HG02840 (cell line): ENCODE measurements at regions not wholly inside any gene's neighbourhood (a gene's known extent, or its start where the extent isn't known, plus 50 kb on each side); places are given as distances from the start of the nearest gene placed in this dataset.
"Not testable (repeated sequence)": the region's sequence is repeated elsewhere in the genome, so short reads cannot be mapped to it uniquely, and the experiment has no call there.

Source experiments
- ATAC-seq: cut with Tn5 transposase; IDR thresholded peaks from one replicate; pipeline ENCODE4 v1.9.1; 2021; ENCODE audit warnings: mild to moderate bottlenecking, moderate library complexity, moderate number of reproducible peaks; ENCODE audit not compliant: unreplicated experiment, low FRiP score

GRCh38 chr2:189231719-189232323 is 52.3 kb upstream of the COL5A2 start:
- no peak for ATAC-seq

- ATAC-seq = peak; percentile 83
These were observed 53.3 kb upstream of the COL5A2 start for GRCh38 chr2:189232759-189233406.

- no peak for ATAC-seq
These were observed 54.0 kb upstream of the COL5A2 start for GRCh38 chr2:189233527-189233926.

GRCh38 chr2:189234991-189235390 is 55.4 kb upstream of the COL5A2 start:
- no peak for ATAC-seq

GRCh38 chr2:189236066-189236465 is 56.5 kb upstream of the COL5A2 start:
- ATAC-seq = no peak

GRCh38 chr2:189238903-189239302 is 59.3 kb upstream of the COL5A2 start:
- no peak for ATAC-seq

GRCh38 chr2:189243843-189244242 is 64.3 kb upstream of the COL5A2 start:
- not testable (repeated sequence) for ATAC-seq

GRCh38 chr2:189247276-189247675 is 67.7 kb upstream of the COL5A2 start:
- ATAC-seq = no peak

GRCh38 chr2:189248141-189248540 is 68.6 kb upstream of the COL5A2 start:
- no peak for ATAC-seq

- no peak for ATAC-seq
These were observed 69.6 kb upstream of the COL5A2 start for GRCh38 chr2:189249171-189249570.

- no peak for ATAC-seq
These were observed 70.3 kb upstream of the COL5A2 start for GRCh38 chr2:189249901-189250300.

GRCh38 chr2:189252991-189253675 is 73.6 kb upstream of the COL5A2 start:
- no peak for ATAC-seq

GRCh38 chr2:189253836-189254235 is 74.3 kb upstream of the COL5A2 start:
- ATAC-seq = no peak

GRCh38 chr2:189254268-189254883 is 74.8 kb upstream of the COL5A2 start:
- no peak for ATAC-seq

GRCh38 chr2:189255711-189256110 is 76.2 kb upstream of the COL5A2 start:
- no peak for ATAC-seq

- ATAC-seq = no peak
These were observed 79.2 kb upstream of the COL5A2 start for GRCh38 chr2:189258616-189259365.

- no peak for ATAC-seq
These were observed 80.8 kb upstream of the COL5A2 start for GRCh38 chr2:189260361-189260814.

- no peak for ATAC-seq
These were observed 81.9 kb upstream of the COL5A2 start for GRCh38 chr2:189261431-189261841.

GRCh38 chr2:189261916-189262315 is 82.4 kb upstream of the COL5A2 start:
- ATAC-seq = no peak

GRCh38 chr2:189265696-189266320 is 86.2 kb upstream of the COL5A2 start:
- ATAC-seq = no peak
